H9 (cell line): ENCODE measurements at regions not wholly inside any gene's neighbourhood (a gene's known extent, or its start where the extent isn't known, plus 50 kb on each side); places are given as distances from the start of the nearest gene placed in this dataset.

Experiments used
- DNase-seq: peaks from one replicate; pipeline ENCODE4 v3.0.0-alpha.2; 2017
- H2AFZ ChIP-seq: one replicate; pipeline ENCODE4 v1.6.1; 2013; ENCODE audit warnings: mild to moderate bottlenecking, low read length, control low read depth, moderate library complexity
- H2AK5ac ChIP-seq: 2 replicates; pipeline ENCODE4 v1.6.1; 2013; ENCODE audit warnings: low read length, control low read depth, mixed read lengths; ENCODE audit not compliant: insufficient read length
- H2BK120ac ChIP-seq: one replicate; pipeline ENCODE4 v1.6.1; 2013; ENCODE audit warnings: low read depth, mild to moderate bottlenecking, low read length, control low read depth, inconsistent platforms; ENCODE audit not compliant: poor library complexity, severe bottlenecking
- H2BK12ac ChIP-seq: 2 replicates; pipeline ENCODE4 v1.6.1; 2013; ENCODE audit warnings: low read length, control low read depth, mixed read lengths, low read depth; ENCODE audit not compliant: insufficient read length
- H2BK15ac ChIP-seq: 2 replicates; pipeline ENCODE4 v1.6.1; 2013; ENCODE audit warnings: low read depth, low read length, control low read depth
- H2BK20ac ChIP-seq: one replicate; pipeline ENCODE4 v1.6.1; 2013; ENCODE audit warnings: low read depth, mild to moderate bottlenecking, low read length, control low read depth, inconsistent platforms; ENCODE audit not compliant: poor library complexity, severe bottlenecking
- H2BK5ac ChIP-seq: 2 replicates; pipeline ENCODE4 v1.6.1; 2013; ENCODE audit warnings: low read length, control low read depth, mixed read lengths; ENCODE audit not compliant: insufficient read length
- H3K14ac ChIP-seq: 2 replicates; pipeline ENCODE4 v1.6.1; 2013; ENCODE audit warnings: low read length, control low read depth; ENCODE audit not compliant: insufficient read depth
- H3K18ac ChIP-seq: 2 replicates; pipeline ENCODE4 v1.6.1; 2013; ENCODE audit warnings: low read depth, mild to moderate bottlenecking, mixed read lengths, low read length, control low read depth; ENCODE audit not compliant: insufficient read length
- H3K23ac ChIP-seq: 2 replicates; pipeline ENCODE4 v1.6.1; 2013; ENCODE audit warnings: low read length, control low read depth, mixed read lengths, low read depth; ENCODE audit not compliant: insufficient read length
- H3K23me2 ChIP-seq: 2 replicates; pipeline ENCODE4 v1.6.1; 2013; ENCODE audit warnings: low read depth, mild to moderate bottlenecking, mixed read lengths, low read length, control low read depth; ENCODE audit not compliant: insufficient read length, poor library complexity, severe bottlenecking
- H3K27ac ChIP-seq: 2 replicates; pipeline ENCODE4 v1.5.1; 2013; ENCODE audit warnings: low read length, control low read depth, mixed read lengths, low read depth; ENCODE audit not compliant: insufficient read length
- H3K27me3 ChIP-seq: 2 replicates; pipeline ENCODE4 v1.6.1; 2013; ENCODE audit warnings: low read length, control low read depth, inconsistent platforms; ENCODE audit not compliant: insufficient read depth
- H3K4ac ChIP-seq: 2 replicates; pipeline ENCODE4 v1.6.1; 2013; ENCODE audit warnings: low read depth, mild to moderate bottlenecking, control low read depth, inconsistent platforms, low read length, moderate library complexity
- H3K4me1 ChIP-seq: 2 replicates; pipeline ENCODE4 v1.6.1; 2013; ENCODE audit warnings: low read length, control low read depth, inconsistent platforms; ENCODE audit not compliant: insufficient read depth
- H3K4me2 ChIP-seq: 2 replicates; pipeline ENCODE4 v1.6.1; 2013; ENCODE audit warnings: low read length, control low read depth, mixed read lengths; ENCODE audit not compliant: insufficient read length, insufficient read depth
- H3K56ac ChIP-seq: 2 replicates; pipeline ENCODE4 v1.6.1; 2013; ENCODE audit warnings: low read depth, mild to moderate bottlenecking, mixed read lengths, low read length, control low read depth; ENCODE audit not compliant: insufficient read length
- H3K79me1 ChIP-seq: 2 replicates; pipeline ENCODE4 v1.6.1; 2013; ENCODE audit warnings: low read depth, mild to moderate bottlenecking, moderate library complexity, low read length, control low read depth, inconsistent platforms; ENCODE audit not compliant: insufficient read depth, poor library complexity, severe bottlenecking
- H3K79me2 ChIP-seq: 2 replicates; pipeline ENCODE4 v1.6.1; 2013; ENCODE audit warnings: low read length, control low read depth, inconsistent platforms; ENCODE audit not compliant: insufficient read depth
- H3K9ac ChIP-seq: 2 replicates; pipeline ENCODE4 v1.6.1; 2013; ENCODE audit warnings: low read length, control low read depth, mixed read lengths; ENCODE audit not compliant: insufficient read length; ENCODE audit errors: extremely low read depth
- H3K9me3 ChIP-seq: one replicate; pipeline ENCODE4 v1.6.1; 2013; ENCODE audit warnings: low read depth, low read length, inconsistent platforms; ENCODE audit not compliant: control insufficient read depth
- H3T11ph ChIP-seq: one replicate; pipeline ENCODE4 v1.6.1; 2013; ENCODE audit warnings: mild to moderate bottlenecking, low read length, control low read depth, inconsistent platforms
- H4K20me1 ChIP-seq: one replicate; pipeline ENCODE4 v1.6.1; 2013; ENCODE audit not compliant: control insufficient read depth, insufficient read length, insufficient read depth
- H4K5ac ChIP-seq: 2 replicates; pipeline ENCODE4 v1.6.1; 2013; ENCODE audit warnings: low read depth, mild to moderate bottlenecking, mixed read lengths, low read length, control low read depth; ENCODE audit not compliant: insufficient read length
- H4K8ac ChIP-seq: replicated peaks from 2 replicates; pipeline ENCODE4 v1.6.1; 2013; ENCODE audit warnings: low read length, control low read depth, mixed read lengths, low read depth; ENCODE audit not compliant: insufficient read length
- H4K91ac ChIP-seq: 2 replicates; pipeline ENCODE4 v1.6.1; 2013; ENCODE audit warnings: low read depth, mild to moderate bottlenecking, moderate library complexity, mixed read lengths, low read length, control low read depth; ENCODE audit not compliant: insufficient read length
- H3K27ac Mint-ChIP-seq, 3 experiments: 2 replicates in 2 of 3; 3 replicates in 1 of 3; pipeline ENCODE4 v1.8.0; 2020 to 2021; ENCODE audit warnings: mixed read lengths in 3 of 3, mild to moderate bottlenecking in 1 of 3, moderate library complexity in 1 of 3
- H3K27me3 Mint-ChIP-seq: 2 replicates; pipeline ENCODE4 v1.8.0; 2021; ENCODE audit warnings: low read depth, mild to moderate bottlenecking, moderate library complexity, mixed read lengths
- H3K36me3 Mint-ChIP-seq, 3 experiments: 2 replicates in 2 of 3; 3 replicates in 1 of 3; pipeline ENCODE4 v1.8.0; 2020 to 2021; ENCODE audit warnings: low read depth in 3 of 3, mixed read lengths in 3 of 3; ENCODE audit not compliant: insufficient read depth in 1 of 3
- H3K4me1 Mint-ChIP-seq, 2 experiments: 2 replicates each; pipeline ENCODE4 v1.8.0; 2020; ENCODE audit warnings: mixed read lengths in 2 of 2
- H3K4me3 Mint-ChIP-seq, 2 experiments: 2 replicates in 1 of 2; 3 replicates in 1 of 2; pipeline ENCODE4 v1.8.0; 2020 to 2021; ENCODE audit warnings: mild to moderate bottlenecking in 2 of 2, mixed read lengths in 2 of 2, moderate library complexity in 1 of 2
- H3K9me3 Mint-ChIP-seq, 2 experiments: 2 replicates in 1 of 2; 3 replicates in 1 of 2; pipeline ENCODE4 v1.8.0; 2020; ENCODE audit warnings: mild to moderate bottlenecking in 2 of 2, mixed read lengths in 2 of 2, moderate library complexity in 1 of 2
- WGBS: extraction: QIAGEN DNeasy Blood & Tissue Kit; methylation state at CpG from one replicate; pipeline ENCODE4 v1.1.7; 2013; ENCODE audit warnings: missing lambda C conversion rate, low lambda C conversion rate, mixed read lengths; ENCODE audit not compliant: insufficient read length; ENCODE audit errors: extremely low coverage; 5-methylcytosine and 5-hydroxymethylcytosine counted together
- TF ChIP-seq, protein P1 (sequence below): fragments of 200-600 bp; sonication (generic); conservative IDR thresholded peaks from 3 replicates; pipeline ENCODE4 v1.8.0; 2021; ENCODE audit warnings: antibody characterized with exemption, mild to moderate bottlenecking

GRCh38 chr13:78465250-78465649, 138.1 kb downstream of the POU4F1 start:
- H3K4me3 Mint-ChIP-seq, result no peak overlapping the region
- H3K27me3 Mint-ChIP-seq, result no peaks in the 10 kb centered on the region; the same call in 1 of the 2 replicates
- Histone ChIP-seq H4K91ac (no peak overlapping the region), H3K27ac (no peak overlapping the region), H2BK5ac (no peak overlapping the region), H3K56ac (no peak overlapping the region), H2AFZ (no peak overlapping the region), H3K9ac (no peak overlapping the region), H2BK15ac (no peak overlapping the region), H4K8ac (no peak overlapping the region), H3K14ac (no peak overlapping the region), H3K23me2 (no peaks in the 10 kb centered on the region), H3K27me3 (no peaks in the 10 kb centered on the region), H3K4me2 (no peak overlapping the region), H3K4me1 (no peaks in the 10 kb centered on the region), H2BK20ac (no peak overlapping the region), H2BK120ac (no peak overlapping the region), H3K79me1 (no peaks in the 10 kb centered on the region), H3K23ac (no peak overlapping the region), H3T11ph (no peak overlapping the region), H2BK12ac (no peak overlapping the region), H3K4ac (no peak overlapping the region), H3K9me3 (no peaks in the 10 kb centered on the region), H2AK5ac (no peak overlapping the region), H4K5ac (no peak overlapping the region), H3K79me2 (no peaks in the 10 kb centered on the region), H4K20me1 (no peaks in the 10 kb centered on the region), H3K18ac (no peak overlapping the region)
- H3K9me3 Mint-ChIP-seq, result no peaks in the 10 kb centered on the region
- WGBS, result no CpG with 5 or more reads among the region's 1 CpG
- peaks cover 0 to 6% of the 10 kb centered on the region in 2 experiments; a peak in 1 of 4 replicates for H3K4me1 Mint-ChIP-seq
- no peak for DNase-seq
- H3K27ac Mint-ChIP-seq, result no peak overlapping the region
- H3K36me3 Mint-ChIP-seq, result no peaks in the 10 kb centered on the region
- TF ChIP-seq, protein P1, sequence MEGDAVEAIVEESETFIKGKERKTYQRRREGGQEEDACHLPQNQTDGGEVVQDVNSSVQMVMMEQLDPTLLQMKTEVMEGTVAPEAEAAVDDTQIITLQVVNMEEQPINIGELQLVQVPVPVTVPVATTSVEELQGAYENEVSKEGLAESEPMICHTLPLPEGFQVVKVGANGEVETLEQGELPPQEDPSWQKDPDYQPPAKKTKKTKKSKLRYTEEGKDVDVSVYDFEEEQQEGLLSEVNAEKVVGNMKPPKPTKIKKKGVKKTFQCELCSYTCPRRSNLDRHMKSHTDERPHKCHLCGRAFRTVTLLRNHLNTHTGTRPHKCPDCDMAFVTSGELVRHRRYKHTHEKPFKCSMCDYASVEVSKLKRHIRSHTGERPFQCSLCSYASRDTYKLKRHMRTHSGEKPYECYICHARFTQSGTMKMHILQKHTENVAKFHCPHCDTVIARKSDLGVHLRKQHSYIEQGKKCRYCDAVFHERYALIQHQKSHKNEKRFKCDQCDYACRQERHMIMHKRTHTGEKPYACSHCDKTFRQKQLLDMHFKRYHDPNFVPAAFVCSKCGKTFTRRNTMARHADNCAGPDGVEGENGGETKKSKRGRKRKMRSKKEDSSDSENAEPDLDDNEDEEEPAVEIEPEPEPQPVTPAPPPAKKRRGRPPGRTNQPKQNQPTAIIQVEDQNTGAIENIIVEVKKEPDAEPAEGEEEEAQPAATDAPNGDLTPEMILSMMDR, result no peak
